NK-92 treated with Interleukin-12 subunit alpha and Interleukin-12 subunit beta, amount 100 ng/mL, for 24 hours (cell line): ENCODE measurements at regions not wholly inside any gene's neighbourhood (a gene's known extent, or its start where the extent isn't known, plus 50 kb on each side); places are given as distances from the start of the nearest gene placed in this dataset.

Source experiments
- DNase-seq: peaks from one replicate; lab custom pipeline; 2025; lab: John Stamatoyannopoulos, UW

- no peak for DNase-seq
Measured at GRCh38 chr6:37105148-37106050, 64.6 kb upstream of the PIM1 start.

GRCh38 chr6:37106051-37106363, 63.9 kb upstream of the PIM1 start:
- no peak for DNase-seq

- DNase-seq = no peak
Measured at GRCh38 chr6:37106554-37106953, 63.4 kb upstream of the PIM1 start.

- no peak for DNase-seq
Measured at GRCh38 chr6:37106982-37107491, 62.9 kb upstream of the PIM1 start.

GRCh38 chr6:37109714-37110499, 60.0 kb upstream of the PIM1 start:
- no peak for DNase-seq

GRCh38 chr6:37110500-37111461, 59.2 kb upstream of the PIM1 start:
- no peak for DNase-seq

- DNase-seq = no peak
Measured at GRCh38 chr6:37113976-37114375, 56.0 kb upstream of the PIM1 start.

- DNase-seq = no peak
Measured at GRCh38 chr6:37114612-37115011, 55.3 kb upstream of the PIM1 start.

- DNase-seq = no peak
Measured at GRCh38 chr6:37115236-37115895, 54.6 kb upstream of the PIM1 start.

- no peak for DNase-seq
Measured at GRCh38 chr6:37116326-37116725, 53.6 kb upstream of the PIM1 start.

GRCh38 chr6:37119387-37119886, 50.5 kb upstream of the PIM1 start:
- no peak for DNase-seq
